ENCODE measurements at regions not wholly inside any gene's neighbourhood (a gene's known extent, or its start where the extent isn't known, plus 50 kb on each side); places are given as distances from the start of the nearest gene placed in this dataset.

DNA sequence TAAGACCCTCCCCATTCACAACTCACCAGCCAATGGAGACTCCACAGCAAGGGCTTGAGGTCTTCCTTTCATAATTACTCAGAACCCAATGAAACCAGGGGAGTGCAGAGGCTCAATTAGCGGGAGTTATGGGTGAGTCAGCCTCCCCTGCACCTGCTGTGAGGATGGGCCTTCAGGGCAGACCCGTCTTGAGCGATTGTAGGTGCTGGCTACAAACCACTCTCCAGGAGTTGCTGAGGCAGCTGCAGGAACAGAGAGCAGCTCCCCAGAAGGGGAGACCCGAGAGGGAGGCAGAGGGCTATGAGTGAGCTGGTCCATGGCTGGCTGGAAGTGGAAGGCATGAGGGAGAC lies 58.5 kb upstream of the SORCS3 start:
- H3K79me2 ChIP-seq (ENCODE audit: insufficient read depth, low read length) = no peaks in the 10 kb centered on the region
- H3K4me3 ChIP-seq (ENCODE audit: insufficient read depth, low read length, poor library complexity, severe bottlenecking) = no peak overlapping the region
- H3K27me3 ChIP-seq (ENCODE audit: low read length) = no peaks in the 10 kb centered on the region
- no peaks in the 10 kb centered on the region for H4K20me1 ChIP-seq (ENCODE audit: low read depth, low read length)
- no peaks in the 10 kb centered on the region for H3F3A ChIP-seq (ENCODE audit: insufficient read depth)
- no peak overlapping the region for H3K4me2 ChIP-seq (ENCODE audit: low read depth, low read length, poor library complexity, severe bottlenecking)
- H3K9me3 ChIP-seq (ENCODE audit: insufficient read depth, low read length) = no peaks in the 10 kb centered on the region
- H3K9ac ChIP-seq (ENCODE audit: low read length) = no peak overlapping the region
- no peaks in the 10 kb centered on the region for H3K9me2 ChIP-seq (replicated peaks; ENCODE audit: insufficient read depth, low read length)
- no peak overlapping the region for H2AFZ ChIP-seq (ENCODE audit: low read depth, low read length, severe bottlenecking)
- TF ChIP-seq CTCF (IDR thresholded peaks at IDR 0.05; ENCODE audit: insufficient read depth, low read length, poor library complexity, severe bottlenecking) (no peak), EZH2phosphoT487 (conservative IDR thresholded peaks at IDR 0.05; ENCODE audit: low read length) (no peak)
- H3K27ac ChIP-seq (ENCODE audit: low read depth, low read length) = no peak overlapping the region
- H3K36me3 ChIP-seq (ENCODE audit: low read length) = no peaks in the 10 kb centered on the region

DNA sequence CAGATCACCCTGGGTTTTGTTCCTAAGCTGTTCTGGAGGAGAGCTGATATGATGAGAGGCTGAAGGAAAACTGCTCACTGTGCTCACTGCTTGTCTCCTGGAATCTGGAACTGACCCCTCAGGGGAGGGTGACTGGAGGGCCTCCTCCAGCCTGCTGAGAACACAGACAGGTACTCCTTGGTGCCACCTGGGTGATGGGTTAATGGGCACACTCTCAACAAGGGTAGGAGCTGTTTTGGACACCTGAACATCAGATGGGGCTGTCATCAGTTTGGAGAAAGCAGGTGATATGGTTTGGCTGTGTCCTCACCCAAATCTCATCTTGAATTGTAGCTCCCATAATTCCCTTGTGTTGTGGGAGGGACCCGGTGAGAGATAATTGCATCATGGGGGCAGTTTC lies 58.1 kb upstream of the SORCS3 start:
- Histone ChIP-seq H3K79me2 (ENCODE audit: insufficient read depth, low read length) (no peaks in the 10 kb centered on the region), H3K27ac (ENCODE audit: low read depth, low read length) (no peak overlapping the region), H3K9me2 (replicated peaks; ENCODE audit: insufficient read depth, low read length) (no peaks in the 10 kb centered on the region), H2AFZ (ENCODE audit: low read depth, low read length, severe bottlenecking) (no peak overlapping the region), H4K20me1 (ENCODE audit: low read depth, low read length) (no peaks in the 10 kb centered on the region), H3K9me3 (ENCODE audit: insufficient read depth, low read length) (no peaks in the 10 kb centered on the region), H3F3A (ENCODE audit: insufficient read depth) (no peaks in the 10 kb centered on the region), H3K4me3 (ENCODE audit: insufficient read depth, low read length, poor library complexity, severe bottlenecking) (no peak overlapping the region), H3K36me3 (ENCODE audit: low read length) (no peaks in the 10 kb centered on the region), H3K27me3 (ENCODE audit: low read length) (no peaks in the 10 kb centered on the region), H3K9ac (ENCODE audit: low read length) (no peak overlapping the region), H3K4me2 (ENCODE audit: low read depth, low read length, poor library complexity, severe bottlenecking) (no peak overlapping the region)
- no peak for TF ChIP-seq CTCF (IDR thresholded peaks at IDR 0.05; ENCODE audit: insufficient read depth, low read length, poor library complexity, severe bottlenecking)
- no peak for TF ChIP-seq EZH2phosphoT487 (conservative IDR thresholded peaks at IDR 0.05; ENCODE audit: low read length)

DNA sequence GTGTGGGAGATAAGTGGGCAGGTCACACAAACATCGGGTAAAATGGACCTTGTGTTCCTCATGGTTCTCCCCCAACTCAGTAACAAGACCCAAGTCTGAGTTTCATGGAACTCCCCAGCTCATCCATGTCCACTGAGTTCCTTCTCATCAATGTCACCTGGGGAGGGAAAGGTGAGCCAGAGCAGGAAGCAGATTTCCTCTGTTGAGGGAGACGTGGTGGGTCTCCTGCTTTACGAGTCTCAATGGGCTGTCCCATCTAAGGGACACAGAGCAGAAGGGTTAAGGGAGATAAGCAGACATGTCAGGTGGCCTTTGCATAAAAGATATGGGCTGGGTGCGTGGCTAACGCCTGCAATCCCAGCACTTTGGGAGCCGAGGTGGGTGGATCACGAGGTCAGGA lies 56.5 kb upstream of the SORCS3 start:
- no peak for TF ChIP-seq EZH2phosphoT487 (conservative IDR thresholded peaks at IDR 0.05; ENCODE audit: low read length)
- TF ChIP-seq CTCF (IDR thresholded peaks at IDR 0.05; ENCODE audit: insufficient read depth, low read length, poor library complexity, severe bottlenecking) = no peak
- Histone ChIP-seq H3K4me2 (ENCODE audit: low read depth, low read length, poor library complexity, severe bottlenecking) (no peak overlapping the region), H3K9me2 (replicated peaks; ENCODE audit: insufficient read depth, low read length) (no peaks in the 10 kb centered on the region), H3K79me2 (ENCODE audit: insufficient read depth, low read length) (no peaks in the 10 kb centered on the region), H3F3A (ENCODE audit: insufficient read depth) (no peaks in the 10 kb centered on the region), H3K27ac (ENCODE audit: low read depth, low read length) (no peak overlapping the region), H3K27me3 (ENCODE audit: low read length) (no peaks in the 10 kb centered on the region), H3K36me3 (ENCODE audit: low read length) (no peaks in the 10 kb centered on the region), H3K4me3 (ENCODE audit: insufficient read depth, low read length, poor library complexity, severe bottlenecking) (no peak overlapping the region), H2AFZ (ENCODE audit: low read depth, low read length, severe bottlenecking) (no peak overlapping the region), H3K9me3 (ENCODE audit: insufficient read depth, low read length) (no peaks in the 10 kb centered on the region), H3K9ac (ENCODE audit: low read length) (no peak overlapping the region), H4K20me1 (ENCODE audit: low read depth, low read length) (no peaks in the 10 kb centered on the region)

DNA sequence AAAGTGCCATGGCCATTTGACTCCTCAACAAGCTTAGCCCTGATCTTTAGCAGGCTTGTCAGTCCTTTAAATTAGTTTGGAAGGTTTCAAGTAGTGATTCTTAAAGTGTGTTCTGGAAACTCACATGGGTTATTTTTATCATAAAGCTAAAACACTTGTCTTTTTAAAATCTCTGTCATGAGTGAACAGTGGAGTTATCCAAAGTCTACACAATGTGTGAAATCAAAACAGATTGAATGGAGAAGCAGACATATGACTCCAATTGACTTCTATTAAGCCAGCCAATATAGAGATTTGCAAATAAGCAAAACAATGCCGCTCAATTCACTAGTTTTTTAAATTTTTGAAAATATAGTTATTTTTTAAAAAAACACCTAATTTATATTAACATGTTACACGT lies 53.3 kb upstream of the SORCS3 start:
- Histone ChIP-seq H3K9me2 (replicated peaks; ENCODE audit: insufficient read depth, low read length) (no peaks in the 10 kb centered on the region), H3F3A (ENCODE audit: insufficient read depth) (no peaks in the 10 kb centered on the region), H3K27ac (ENCODE audit: low read depth, low read length) (no peak overlapping the region), H3K79me2 (ENCODE audit: insufficient read depth, low read length) (no peaks in the 10 kb centered on the region), H2AFZ (ENCODE audit: low read depth, low read length, severe bottlenecking) (no peak overlapping the region), H3K27me3 (ENCODE audit: low read length) (no peaks in the 10 kb centered on the region), H3K36me3 (ENCODE audit: low read length) (no peaks in the 10 kb centered on the region), H3K4me2 (ENCODE audit: low read depth, low read length, poor library complexity, severe bottlenecking) (no peak overlapping the region), H3K9ac (ENCODE audit: low read length) (no peak overlapping the region), H4K20me1 (ENCODE audit: low read depth, low read length) (no peaks in the 10 kb centered on the region), H3K4me3 (ENCODE audit: insufficient read depth, low read length, poor library complexity, severe bottlenecking) (no peak overlapping the region), H3K9me3 (ENCODE audit: insufficient read depth, low read length) (no peaks in the 10 kb centered on the region)
- no peak for TF ChIP-seq CTCF (IDR thresholded peaks at IDR 0.05; ENCODE audit: insufficient read depth, low read length, poor library complexity, severe bottlenecking)
- TF ChIP-seq EZH2phosphoT487 (conservative IDR thresholded peaks at IDR 0.05; ENCODE audit: low read length) = no peak
